ENCODE measurements at regions not wholly inside any gene's neighbourhood (a gene's known extent, or its start where the extent isn't known, plus 50 kb on each side); places are given as distances from the start of the nearest gene placed in this dataset.
"Not testable (repeated sequence)": the region's sequence is repeated elsewhere in the genome, so short reads cannot be mapped to it uniquely, and the experiment has no call there.

DNA sequence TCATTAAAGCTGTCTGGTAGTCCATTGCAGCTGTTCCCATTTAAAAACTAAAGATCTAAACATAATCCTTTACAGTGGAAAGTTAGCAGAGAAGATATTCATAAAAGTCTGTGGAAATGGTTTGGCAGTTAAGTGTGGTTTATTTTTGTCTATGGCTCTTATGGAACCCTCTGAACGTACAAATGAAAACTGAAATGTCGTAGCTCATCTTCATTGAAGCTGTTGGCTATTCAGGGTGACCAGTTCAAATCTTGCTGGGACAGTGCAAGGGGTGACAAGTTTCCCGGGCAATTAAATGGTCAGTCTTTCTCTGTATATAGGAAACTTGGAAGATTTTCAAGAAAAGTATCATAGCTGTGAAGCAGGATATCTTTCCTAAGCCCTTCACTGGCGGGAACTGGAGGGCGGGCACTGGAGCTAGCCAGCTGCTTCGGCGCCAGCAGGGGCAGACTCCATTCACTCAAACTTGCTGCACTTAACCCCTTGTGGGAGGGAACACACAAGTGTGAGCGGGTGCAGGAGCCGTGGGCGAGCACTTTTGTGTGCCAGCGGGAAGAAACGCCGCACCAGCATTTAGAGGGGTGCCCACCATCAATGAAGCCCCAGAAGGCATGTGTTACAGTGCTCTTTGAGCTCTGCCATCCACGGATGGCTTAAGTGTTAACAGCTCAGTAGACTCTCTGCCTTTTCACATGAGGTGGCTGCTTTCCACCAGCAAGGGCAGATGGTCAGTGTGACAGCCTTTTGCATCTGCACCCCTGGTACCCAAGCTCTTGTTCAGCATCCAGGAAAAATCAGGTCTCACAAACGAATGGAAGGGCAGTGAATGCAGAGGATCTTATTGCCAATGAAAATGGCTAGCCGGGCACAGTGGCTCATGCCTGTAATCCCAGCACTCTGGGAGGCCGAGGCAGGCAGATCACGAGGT is 232.1 kb upstream of the KAZN start:
- no peak for DNase-seq

DNA sequence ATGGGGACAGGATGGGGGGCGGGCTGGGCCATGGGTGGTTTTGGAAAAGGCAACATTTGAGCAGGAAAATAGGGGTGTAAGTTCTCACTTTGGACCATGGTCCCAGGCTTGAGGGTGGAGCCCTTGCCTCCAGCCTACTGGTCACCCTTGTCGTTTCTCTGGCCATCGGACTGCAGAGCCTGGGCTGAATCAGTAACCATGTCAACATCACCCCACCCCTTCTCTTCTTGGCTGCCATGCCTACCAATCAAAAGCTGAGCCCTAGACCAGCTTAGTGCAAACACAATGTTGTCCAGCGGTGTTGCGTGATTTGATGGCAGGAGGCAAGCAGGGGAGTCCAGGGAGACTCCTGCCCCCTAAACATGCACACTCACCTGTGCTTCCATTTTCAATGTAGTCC is 231.0 kb upstream of the KAZN start:
- no peak for DNase-seq

DNA sequence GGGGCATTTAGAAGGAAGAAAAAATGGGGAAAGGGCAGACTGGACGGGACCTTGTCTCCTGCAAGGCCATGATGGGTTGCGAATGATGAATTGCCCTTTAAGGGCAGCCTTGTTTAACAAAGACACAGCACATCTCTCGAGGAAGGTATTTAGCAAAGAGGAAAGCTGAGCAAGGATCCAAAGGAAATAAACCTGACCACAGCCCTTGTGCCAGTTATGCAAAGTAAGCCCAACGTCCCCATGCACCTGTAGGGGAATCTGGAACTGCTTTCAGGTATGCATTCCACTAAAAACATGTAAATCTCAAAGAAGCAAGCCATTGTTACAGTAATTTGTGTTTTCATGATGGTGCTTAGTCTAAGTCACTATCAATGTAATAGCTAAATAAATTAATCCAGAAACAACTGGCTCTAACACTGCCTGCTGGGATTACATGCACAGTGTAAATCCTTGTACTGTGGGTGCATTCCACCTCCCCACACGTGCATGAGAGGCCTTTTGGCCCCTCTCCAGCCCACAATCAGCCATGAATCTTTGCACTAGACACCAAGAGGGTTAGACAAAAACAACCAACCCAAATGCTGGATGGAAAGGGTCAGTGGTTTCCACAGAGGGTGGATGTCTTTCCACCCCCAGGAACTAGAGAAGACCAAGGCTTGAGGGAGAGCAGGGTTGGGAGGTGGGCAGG is 228.8 kb upstream of the KAZN start:
- DNase-seq, result no peak

DNA sequence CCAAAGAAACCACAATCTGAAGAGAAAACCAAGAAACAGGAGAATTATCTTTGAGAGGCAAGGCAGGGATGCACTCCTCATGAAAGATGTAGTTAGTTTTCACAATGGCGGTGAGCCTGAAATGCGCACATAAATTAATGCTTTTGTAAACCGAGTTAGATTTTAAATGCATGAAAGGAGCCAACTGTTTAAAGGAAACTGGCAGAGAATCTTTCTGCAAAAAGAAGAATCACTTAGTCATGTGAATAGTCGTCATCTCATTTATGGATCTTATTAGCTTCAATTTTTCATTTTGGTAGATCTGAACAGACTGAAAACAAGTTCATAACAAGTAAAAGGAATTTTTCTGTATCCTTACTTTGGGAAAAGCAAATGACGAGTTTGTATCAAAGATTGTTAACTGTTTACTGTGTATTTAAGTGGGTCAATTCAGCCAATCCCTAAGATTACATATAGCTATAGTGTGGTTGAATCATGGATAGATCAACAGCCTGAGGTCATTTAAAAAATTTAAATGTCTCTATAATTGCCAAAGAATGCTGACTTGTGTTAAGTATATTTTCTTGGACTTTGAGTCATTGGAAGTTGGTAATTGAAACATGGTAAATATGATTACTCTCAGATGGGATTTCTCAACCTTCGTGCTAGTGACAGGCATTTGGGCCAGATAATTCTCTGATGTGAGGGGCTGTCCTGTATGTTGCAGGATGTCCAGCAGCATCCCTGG is 226.6 kb upstream of the KAZN start:
- no peak for DNase-seq

DNA sequence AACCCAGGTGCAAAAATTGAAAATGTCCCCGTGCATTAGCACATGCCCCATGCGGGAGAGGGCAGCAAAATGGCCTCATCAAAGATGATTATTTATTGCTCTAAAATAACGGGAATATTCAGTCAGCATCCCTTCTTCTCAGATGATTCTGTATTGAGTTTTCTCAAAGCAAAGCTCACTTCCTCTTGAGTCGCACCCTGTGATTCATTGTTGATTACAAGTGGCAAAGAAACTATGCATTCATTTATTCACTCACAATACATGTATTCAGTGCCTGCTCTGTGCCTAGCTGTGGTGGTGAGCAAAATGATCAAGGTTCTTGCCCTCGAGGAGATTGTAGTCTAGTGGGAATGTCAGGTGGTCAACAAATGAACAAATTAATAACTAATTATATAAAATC is 226.0 kb upstream of the KAZN start:
- no peak for DNase-seq

DNA sequence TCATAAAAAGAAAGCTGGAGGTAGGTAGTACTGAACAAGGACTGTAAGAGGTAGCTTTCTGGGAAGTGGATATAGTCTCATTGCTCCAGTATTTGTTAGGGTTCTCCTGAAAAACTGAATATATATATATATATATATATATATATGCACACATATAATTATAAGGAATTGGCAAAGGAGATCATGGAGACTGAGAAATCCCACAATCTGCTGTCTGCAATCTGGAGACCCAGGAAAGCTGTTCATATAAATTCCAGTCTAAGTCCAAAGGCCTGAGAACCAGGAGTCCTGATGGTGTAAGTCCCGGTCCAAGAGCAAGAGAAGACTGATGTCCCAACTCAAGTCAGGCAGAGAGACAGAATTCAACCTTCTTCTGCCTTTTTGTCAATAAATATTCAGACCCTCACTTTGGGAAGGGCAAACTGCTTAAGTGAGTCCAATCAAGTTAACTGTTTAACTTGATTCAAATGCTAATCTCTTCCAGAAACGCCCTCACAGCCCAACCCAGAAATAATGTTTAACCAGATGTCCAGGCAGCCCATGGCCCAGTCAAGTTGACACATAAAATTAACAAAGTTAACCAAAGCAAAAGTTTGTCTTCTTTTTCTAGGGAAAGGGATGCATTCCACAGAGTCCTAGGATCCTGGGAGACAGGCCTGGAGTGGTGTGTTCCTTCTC is 225.3 kb upstream of the KAZN start:
- no peak for DNase-seq

DNA sequence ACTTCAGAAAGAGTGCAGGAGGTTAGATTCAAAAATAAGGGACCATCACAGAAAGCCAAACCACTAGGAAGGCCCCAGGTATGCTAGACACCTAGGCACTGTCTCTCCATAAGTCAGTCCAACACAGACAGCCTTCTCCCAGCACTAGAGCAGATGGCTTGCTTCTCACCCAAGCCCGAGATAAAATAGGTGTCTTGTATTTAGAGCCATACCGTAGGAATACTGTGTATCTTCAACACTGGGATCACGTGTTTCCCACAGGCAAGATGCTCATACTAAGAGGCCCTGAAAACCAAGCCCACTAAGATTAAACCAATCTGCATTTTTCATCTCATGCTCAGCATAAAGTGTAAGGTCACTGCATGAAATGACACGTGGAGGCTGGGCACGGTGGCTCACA is 223.3 kb upstream of the KAZN start:
- DNase-seq, result no peak

DNA sequence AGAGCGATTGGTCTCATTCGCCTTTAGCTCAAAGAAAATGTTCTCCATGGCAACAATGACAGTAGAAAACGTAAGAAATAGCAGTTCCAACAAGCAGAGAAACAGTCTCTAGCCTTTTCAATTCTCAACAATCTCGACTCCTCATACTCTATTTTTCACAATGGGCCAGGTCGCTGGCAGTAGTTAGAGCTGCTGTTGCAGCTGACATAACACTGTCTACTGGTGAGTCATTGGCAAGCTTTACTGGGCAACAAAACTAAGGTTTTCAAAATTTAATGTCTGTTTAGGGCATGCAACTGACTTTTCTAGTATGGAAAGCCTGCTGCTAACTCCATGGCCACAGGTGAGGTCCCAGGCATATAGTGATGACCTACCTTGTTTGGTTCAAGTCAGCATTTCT is 221.1 kb upstream of the KAZN start:
- DNase-seq, result no peak

DNA sequence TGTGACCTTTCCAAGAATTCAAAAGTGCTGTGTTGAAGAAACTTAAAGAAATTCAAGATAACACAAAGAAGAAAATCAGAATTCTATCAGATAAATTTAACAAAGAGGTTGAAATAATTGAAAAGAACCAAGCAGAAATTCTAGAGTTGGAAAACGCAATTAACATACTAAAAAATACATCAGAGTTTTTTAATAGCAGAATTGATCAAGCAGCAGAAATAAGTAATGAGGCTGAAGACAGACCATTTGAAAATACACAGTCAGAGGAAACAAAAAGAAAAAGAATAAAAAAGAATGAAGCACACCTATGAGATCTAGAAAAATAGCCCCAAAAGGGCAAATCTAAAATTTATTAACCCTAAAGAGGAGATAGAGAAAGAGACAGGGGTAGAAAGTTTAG is 218.1 kb upstream of the KAZN start:
- no peak for DNase-seq

DNA sequence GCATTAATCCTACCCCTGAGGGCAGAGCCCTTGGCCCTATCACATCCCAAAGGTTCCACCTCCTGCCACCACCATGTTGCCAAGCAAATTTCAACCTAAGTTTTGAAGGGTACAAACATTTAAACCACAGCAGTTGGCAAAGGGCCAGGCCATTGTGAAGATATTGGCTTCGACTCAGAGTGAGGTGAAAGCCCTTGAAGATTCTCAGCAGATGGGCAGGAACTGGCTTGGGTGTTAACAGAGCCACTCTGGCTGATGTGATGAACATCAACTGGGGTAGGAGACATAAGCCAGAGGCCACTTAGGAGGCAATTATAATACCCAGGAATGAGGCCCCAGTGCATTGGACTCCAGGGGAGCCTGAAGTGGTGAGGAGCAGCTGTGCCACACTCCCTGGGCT is 207.7 kb upstream of the KAZN start:
- no peak for DNase-seq

DNA sequence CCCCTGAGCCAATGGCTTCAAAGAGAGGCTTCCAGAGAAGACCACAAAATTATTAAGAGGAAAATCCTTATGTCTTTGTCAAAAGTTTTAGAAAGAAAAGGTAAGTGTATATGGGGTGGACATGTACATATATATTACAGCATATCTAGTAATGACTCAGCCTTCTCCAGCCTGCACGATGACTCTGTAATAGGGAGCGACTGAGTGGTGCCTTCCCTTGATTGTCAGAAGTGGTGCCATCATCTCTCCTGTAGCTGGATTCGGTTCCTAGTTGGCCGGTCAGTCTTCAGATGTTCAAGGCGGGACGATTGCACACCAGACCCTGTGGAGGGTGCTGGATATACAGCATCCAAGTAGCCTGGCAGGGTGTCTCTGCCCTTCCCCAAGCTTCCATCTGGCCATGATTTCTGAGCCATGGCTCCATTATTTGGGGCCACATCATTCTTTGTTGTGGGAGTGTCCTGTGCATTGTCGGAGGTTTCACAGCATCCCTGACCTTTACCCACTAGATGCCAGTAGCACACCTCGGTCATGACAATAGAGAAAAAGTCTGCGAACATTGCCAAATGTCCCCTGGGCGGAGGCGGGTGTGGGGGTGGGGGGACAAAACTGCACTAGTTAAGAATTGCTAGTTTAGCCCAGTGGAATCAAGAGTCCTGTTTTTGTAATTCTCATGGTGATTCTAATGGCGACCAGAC is 206.2 kb upstream of the KAZN start:
- no peak for DNase-seq

DNA sequence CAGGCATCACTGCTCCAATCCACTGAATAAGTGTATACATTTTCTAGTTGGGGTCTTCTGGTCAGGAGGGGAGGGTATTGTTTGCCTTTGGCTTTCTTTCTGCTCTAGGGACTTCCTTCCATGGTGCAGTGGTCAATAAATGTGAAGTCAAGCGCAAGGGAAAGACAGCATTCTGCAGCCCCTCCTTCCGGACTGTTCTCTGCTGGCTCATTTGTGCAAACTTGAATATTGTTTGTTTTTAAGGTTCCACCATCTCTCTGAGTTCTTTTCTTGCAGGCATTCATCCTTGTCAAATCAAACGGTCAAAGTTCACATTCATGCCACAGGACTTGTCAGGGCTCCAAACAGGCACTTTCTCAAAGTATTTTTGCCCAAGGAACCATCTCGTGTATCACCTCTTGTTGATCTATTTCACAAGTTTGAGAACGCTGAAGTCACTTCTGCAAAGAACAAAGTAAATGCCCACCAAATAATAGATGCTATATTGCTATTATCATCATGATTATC is 205.6 kb upstream of the KAZN start:
- DNase-seq, result no peak

DNA sequence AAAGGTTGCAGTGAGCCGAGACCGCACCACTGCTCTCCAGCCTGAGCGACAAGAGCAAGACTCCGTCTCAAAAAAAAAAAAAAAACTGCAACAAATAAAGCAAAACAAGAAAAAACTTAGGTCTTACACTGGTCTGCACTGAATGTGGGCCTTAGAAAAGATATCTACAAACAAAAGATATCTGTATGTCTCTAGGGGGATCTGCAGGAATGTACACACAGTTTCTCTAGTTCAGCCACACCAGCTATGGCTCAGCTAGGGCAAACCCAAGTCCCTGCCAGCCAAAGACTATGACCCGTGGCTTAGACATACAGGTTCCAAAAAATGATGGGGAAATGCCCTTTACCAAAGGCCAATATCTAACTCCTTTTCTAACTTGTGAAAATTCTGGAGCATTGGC is 202.4 kb upstream of the KAZN start:
- DNase-seq, result no peak

DNA sequence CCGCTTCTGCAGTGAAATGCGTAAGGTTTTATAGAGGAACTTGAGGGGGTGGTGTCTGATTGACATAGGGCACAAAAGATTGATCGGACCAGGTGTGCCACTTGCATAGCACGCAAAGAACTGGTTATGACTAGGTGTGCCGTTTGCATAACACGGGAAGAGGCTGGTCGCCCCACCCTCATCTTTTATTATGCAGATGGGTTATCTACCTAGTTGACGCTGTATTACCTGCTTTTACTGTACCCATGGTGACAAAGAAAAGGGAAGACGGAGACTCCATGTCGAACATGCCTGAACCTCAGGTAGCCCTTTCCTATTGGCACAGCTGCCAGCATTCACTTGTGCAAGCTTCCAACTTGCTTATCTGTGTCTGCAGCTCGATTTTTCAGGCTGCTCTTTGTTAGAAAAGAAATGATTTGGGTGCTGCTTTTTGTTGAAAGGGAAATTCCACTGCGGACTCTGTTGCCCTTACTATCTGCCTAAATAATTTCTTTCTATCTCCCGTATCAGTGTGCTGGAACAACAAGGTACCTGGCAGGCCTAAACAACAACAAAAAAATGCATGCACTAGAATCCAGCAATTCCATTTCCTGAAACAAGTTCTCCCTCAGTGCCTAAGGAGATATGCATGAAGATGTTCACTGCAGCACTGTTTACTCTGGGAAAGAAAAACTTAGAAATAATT is 194.4 kb upstream of the KAZN start:
- DNase-seq, result no peak

DNA sequence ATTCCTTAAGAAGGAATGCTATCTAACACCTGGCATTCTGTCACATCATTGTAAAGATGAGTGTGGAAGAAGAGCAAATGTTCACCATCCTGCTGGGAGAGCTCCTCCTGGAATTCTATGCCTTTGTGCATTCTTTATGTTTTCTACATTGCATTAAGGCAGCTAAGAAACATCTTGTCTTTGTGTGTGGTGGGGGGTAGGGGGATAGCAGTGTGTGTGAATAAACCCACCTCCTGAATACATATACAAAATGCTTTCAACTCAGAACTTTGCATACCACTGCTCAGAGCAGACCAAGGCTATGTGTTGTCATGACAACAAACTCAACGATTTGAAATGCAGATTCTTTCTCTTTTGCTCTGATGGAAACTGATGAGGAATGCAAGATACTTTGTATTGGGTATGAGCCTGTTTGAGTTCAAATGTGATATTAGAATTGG is 193.6 kb upstream of the KAZN start:
- no peak for DNase-seq

DNA sequence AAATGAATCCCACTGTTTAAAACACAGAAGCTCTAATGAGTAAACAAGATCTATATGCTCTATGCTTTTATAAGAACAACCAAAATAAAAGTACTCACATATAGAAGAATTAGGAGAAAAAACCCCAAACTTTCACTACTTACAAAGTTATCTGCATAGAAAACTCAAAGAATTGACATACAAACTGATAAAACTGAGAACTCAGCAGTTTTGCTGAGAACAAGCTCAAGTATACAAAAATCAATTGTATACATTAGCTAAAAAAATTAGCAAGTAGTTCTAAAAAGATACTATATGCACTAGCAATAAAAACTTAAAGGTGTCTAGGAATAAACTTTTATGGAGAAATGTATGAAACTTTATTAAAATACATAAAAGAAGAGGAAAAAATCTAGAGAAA is 186.2 kb upstream of the KAZN start:
- DNase-seq, result no peak

DNA sequence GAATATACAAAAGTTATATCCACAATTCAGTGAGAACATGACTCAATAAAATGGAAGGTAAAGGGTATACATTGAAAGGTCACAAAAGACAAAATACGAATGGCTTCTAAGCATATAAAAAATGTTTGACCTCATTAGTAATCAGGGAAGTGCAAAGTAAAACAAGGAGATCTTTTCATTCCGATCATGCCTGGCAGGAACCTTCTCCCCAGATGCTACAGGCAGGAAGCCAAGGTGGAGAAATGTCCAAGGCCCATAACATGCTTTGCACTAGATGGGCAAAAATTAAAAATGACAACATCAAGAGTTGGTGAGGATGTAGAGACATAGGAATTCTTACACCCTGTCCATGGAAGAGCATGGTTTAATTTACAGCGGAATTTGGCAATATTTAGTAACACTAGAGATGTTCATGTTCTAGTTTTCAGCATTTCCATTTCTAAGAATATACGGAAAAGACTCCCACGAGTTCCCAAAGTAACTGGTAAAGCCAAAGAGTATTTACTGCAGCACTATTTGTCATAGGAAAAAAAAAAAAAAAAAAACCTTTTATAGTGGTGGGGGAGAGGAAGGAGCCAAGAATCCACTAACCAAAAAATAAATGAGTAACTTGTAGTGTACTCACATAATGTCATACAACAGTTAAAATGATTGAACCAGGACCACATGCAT is 184.5 kb upstream of the KAZN start:
- DNase-seq, result no peak

DNA sequence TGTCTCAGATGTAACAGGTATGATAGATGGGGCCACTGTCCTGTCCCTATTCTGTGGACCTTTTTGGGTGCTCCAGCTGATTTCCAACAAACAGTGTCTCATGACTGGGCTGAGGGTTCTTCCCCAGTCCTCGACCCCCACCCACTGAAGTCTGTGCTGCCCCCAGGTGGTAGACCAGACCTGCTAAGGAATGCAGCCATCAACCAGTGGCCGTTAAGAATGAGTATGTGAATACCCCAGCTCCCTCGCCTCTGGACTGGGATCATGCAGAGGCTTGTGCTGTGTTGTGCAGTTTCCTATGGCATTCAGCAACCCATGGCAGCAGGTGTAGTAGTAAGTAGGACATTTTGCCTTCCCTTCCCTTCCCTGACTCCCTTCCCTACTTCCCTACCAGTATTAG is 183.1 kb upstream of the KAZN start:
- no peak for DNase-seq

DNA sequence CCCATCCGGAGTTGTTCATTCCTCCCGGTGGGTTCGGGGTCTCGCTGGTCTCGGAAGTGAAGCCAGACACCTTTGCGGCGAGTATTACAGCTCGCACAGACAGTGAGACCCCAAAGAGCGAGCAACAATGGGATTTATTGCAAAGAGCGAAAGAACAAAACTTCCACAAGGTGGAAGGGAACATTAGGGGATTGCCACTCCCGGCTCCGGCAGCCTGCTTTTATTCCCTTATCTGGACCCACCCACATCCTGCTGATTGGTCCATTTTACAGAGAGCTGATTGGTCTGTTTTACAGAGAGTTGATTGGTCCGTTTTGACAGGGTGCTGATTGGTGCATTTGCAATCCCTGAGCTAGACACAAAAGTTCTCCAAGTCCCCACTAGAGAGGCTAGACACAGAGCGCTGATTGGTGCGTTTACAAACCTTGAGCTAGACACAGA is 178.7 kb upstream of the KAZN start:
- DNase-seq, result not testable (repeated sequence)

DNA sequence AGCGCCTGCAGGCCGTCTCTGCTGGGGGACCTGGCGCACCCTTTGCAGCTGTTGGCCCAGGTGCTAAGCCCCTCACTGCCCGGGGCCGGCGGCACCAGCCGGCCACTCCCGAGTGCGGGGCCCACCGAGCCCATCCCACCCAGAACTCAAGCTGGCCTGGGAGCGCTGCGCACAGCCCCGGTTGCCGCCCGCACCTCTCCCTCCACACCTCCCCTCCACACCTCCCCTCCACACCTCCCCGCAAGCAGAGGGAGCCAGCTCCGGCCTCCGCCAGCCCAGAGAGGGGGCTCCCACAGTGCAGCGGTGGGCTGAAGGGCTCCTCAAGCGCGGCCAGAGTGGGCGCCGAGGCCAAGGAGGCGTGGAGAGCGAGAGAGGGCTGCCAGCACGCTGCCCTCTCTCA is 177.8 kb upstream of the KAZN start:
- DNase-seq, result no peak

Measured in activated naive CD4-positive, alpha-beta T cell (primary cell).